IMR-90 (cell line): ENCODE measurements at regions not wholly inside any gene's neighbourhood (a gene's known extent, or its start where the extent isn't known, plus 50 kb on each side); places are given as distances from the start of the nearest gene placed in this dataset.

Source experiments
- ATAC-seq: fragments of 200-7000 bp; cut with Tn5 transposase; 2 replicates; pipeline ENCODE4 v1.9.1; 2020; ENCODE audit warnings: low read depth, mild to moderate bottlenecking, moderate library complexity
- BruUV-seq: library from RNA; stranded (reverse); fragments of 400-500 nt; replicated peaks from 2 replicates; lab custom pipeline; 2021; lab: Mats Ljungman, UMichigan
- CTCF ChIA-PET: fragments of 300-600 bp; formaldehyde crosslinking; extraction: SDS; loops from one replicate; lab custom pipeline; 2021; ENCODE audit warnings: antibody characterized with exemption; lab: Yijun Ruan, JAX
- POLR2A ChIA-PET: fragments of 300-600 bp; sonication (Branson Sonifier 250); formaldehyde crosslinking; loops from one replicate; lab custom pipeline; 2022; ENCODE audit warnings: antibody characterized with exemption; ENCODE audit not compliant: unreplicated experiment; lab: Charles Lee
- DNase-seq: peaks from one replicate; pipeline ENCODE4 v3.0.0; 2013
- H2AFZ ChIP-seq: replicated peaks from 2 replicates; pipeline ENCODE3; 2013; ENCODE audit warnings: low read length, mild to moderate bottlenecking; ENCODE audit not compliant: poor library complexity
- H2AK5ac ChIP-seq: 2 replicates; pipeline ENCODE4 v1.6.1; 2013; ENCODE audit warnings: low read depth, low read length, inconsistent platforms
- H2AK9ac ChIP-seq: replicated peaks from 2 replicates; pipeline ENCODE3; 2013; ENCODE audit warnings: mild to moderate bottlenecking, low read depth, low read length, moderate library complexity; ENCODE audit not compliant: poor library complexity
- H2BK120ac ChIP-seq: 2 replicates; pipeline ENCODE4 v1.6.1; 2013; ENCODE audit warnings: low read depth, low read length, inconsistent platforms
- H2BK15ac ChIP-seq: 3 replicates; pipeline ENCODE4 v1.6.1; 2013; ENCODE audit warnings: low read depth, low read length, inconsistent platforms
- H2BK20ac ChIP-seq: 2 replicates; pipeline ENCODE4 v1.6.1; 2013; ENCODE audit warnings: low read depth, mild to moderate bottlenecking, inconsistent platforms, low read length, moderate library complexity
- H2BK5ac ChIP-seq: 2 replicates; pipeline ENCODE4 v1.6.1; 2013; ENCODE audit warnings: mild to moderate bottlenecking, low read depth, low read length, inconsistent platforms; ENCODE audit not compliant: poor library complexity, severe bottlenecking
- H3K14ac ChIP-seq: replicated peaks from 2 replicates; pipeline ENCODE4 v1.6.1; 2013; ENCODE audit warnings: low read depth, low read length, inconsistent platforms
- H3K18ac ChIP-seq: 2 replicates; pipeline ENCODE4 v1.6.1; 2013; ENCODE audit warnings: low read depth, low read length, control low read depth
- H3K23ac ChIP-seq: 2 replicates; pipeline ENCODE4 v1.6.1; 2013; ENCODE audit warnings: low read depth, low read length, inconsistent platforms
- H3K27ac ChIP-seq: 2 replicates; pipeline ENCODE4 v1.5.1; 2013; ENCODE audit warnings: mild to moderate bottlenecking, control low read depth, low read length; ENCODE audit not compliant: insufficient read depth
- H3K27me3 ChIP-seq: 2 replicates; pipeline ENCODE4 v1.6.1; 2013; ENCODE audit warnings: low read length; ENCODE audit not compliant: control insufficient read depth, insufficient read depth
- H3K36me3 ChIP-seq: 2 replicates; pipeline ENCODE4 v1.6.1; 2013; ENCODE audit warnings: low read length, mixed read lengths; ENCODE audit not compliant: control insufficient read depth, insufficient read depth
- H3K4ac ChIP-seq: 2 replicates; pipeline ENCODE4 v1.6.1; 2013; ENCODE audit warnings: low read depth, low read length, inconsistent platforms
- H3K4me1 ChIP-seq: 2 replicates; pipeline ENCODE4 v1.6.1; 2013; ENCODE audit warnings: low read length, mixed read lengths; ENCODE audit not compliant: control insufficient read depth, insufficient read depth
- H3K4me2 ChIP-seq: 2 replicates; pipeline ENCODE4 v1.6.1; 2013; ENCODE audit warnings: low read depth, mild to moderate bottlenecking, control low read depth, low read length, moderate library complexity
- H3K4me3 ChIP-seq: 2 replicates; pipeline ENCODE4 v1.5.1; 2013; ENCODE audit warnings: low read depth, mild to moderate bottlenecking, control low read depth, low read length, moderate library complexity; ENCODE audit not compliant: insufficient read depth
- H3K56ac ChIP-seq: 2 replicates; pipeline ENCODE4 v1.6.1; 2013; ENCODE audit warnings: low read length, inconsistent platforms; ENCODE audit not compliant: insufficient read depth; ENCODE audit errors: extremely low read depth
- H3K79me1 ChIP-seq, 2 experiments: 2 replicates each; pipeline ENCODE4 v1.6.1; 2013; ENCODE audit warnings: low read length in 2 of 2, inconsistent platforms in 1 of 2, low read depth in 1 of 2
- H3K9ac ChIP-seq: 2 replicates; pipeline ENCODE4 v1.6.1; 2013; ENCODE audit warnings: low read depth, low read length, control low read depth
- H3K9me1 ChIP-seq: 2 replicates; pipeline ENCODE4 v1.6.1; 2013; ENCODE audit warnings: low read length, inconsistent platforms; ENCODE audit not compliant: insufficient read depth
- H3K9me3 ChIP-seq: 2 replicates; pipeline ENCODE4 v1.6.1; 2013; ENCODE audit warnings: low read length; ENCODE audit not compliant: control insufficient read depth, insufficient read depth
- H4K20me1 ChIP-seq: 2 replicates; pipeline ENCODE4 v1.6.1; 2013; ENCODE audit warnings: low read length, inconsistent platforms; ENCODE audit not compliant: insufficient read depth
- H4K5ac ChIP-seq: 2 replicates; pipeline ENCODE4 v1.6.1; 2013; ENCODE audit warnings: mild to moderate bottlenecking, low read depth, low read length, control low read depth
- H4K8ac ChIP-seq, 2 experiments: 2 replicates each; pipeline ENCODE4 v1.6.1; 2013; ENCODE audit warnings: low read depth in 2 of 2, low read length in 2 of 2, control low read depth in 1 of 2, inconsistent platforms in 1 of 2
- H4K91ac ChIP-seq: 2 replicates; pipeline ENCODE4 v1.6.1; 2013; ENCODE audit warnings: low read depth, low read length, inconsistent platforms; ENCODE audit not compliant: insufficient read depth
- CHD1 ChIP-seq: IDR thresholded peaks from 2 replicates; pipeline ENCODE4 v1.6.1; 2012; ENCODE audit warnings: low read depth, low read length, improper control_type of control experiment
- MAFK ChIP-seq: IDR thresholded peaks from 2 replicates; pipeline ENCODE4 v1.6.1; 2012; ENCODE audit warnings: low read depth, low read length, improper control_type of control experiment
- MAZ ChIP-seq: IDR thresholded peaks from 2 replicates; pipeline ENCODE4 v1.6.1; 2012; ENCODE audit warnings: low read depth, mild to moderate bottlenecking, low read length, improper control_type of control experiment, moderate library complexity, borderline replicate concordance
- POLR2A ChIP-seq: IDR thresholded peaks from 2 replicates; pipeline ENCODE4 v1.6.1; 2012; ENCODE audit warnings: mild to moderate bottlenecking, low read depth, low read length
- SMC3 ChIP-seq: fragments of 150-350 bp; IDR thresholded peaks from 2 replicates; pipeline ENCODE4 v1.6.1; 2016; ENCODE audit warnings: low read depth, mild to moderate bottlenecking, antibody characterized with exemption, low read length, moderate library complexity
- WGBS, 2 experiments: methylation state at CpG; one replicate each; pipeline versions ENCODE4 v1.1.5 to v1.1.7; 2013; ENCODE audit warnings: missing lambda C conversion rate in 2 of 2; ENCODE audit not compliant: insufficient read length in 1 of 2; ENCODE audit errors: extremely low coverage in 2 of 2; 5-methylcytosine and 5-hydroxymethylcytosine counted together
- dilution Hi-C: fragments of 300-500 bp; cut with HindIII; formaldehyde crosslinking; loops from one replicate; pipeline ENCODE4 v1.14.3; 2018; ENCODE audit warnings: low sequenced_read_pairs; ENCODE audit not compliant: unreplicated experiment
- in situ Hi-C: fragments of 300-500 bp; cut with MboI; formaldehyde crosslinking; loops from 3 replicates; pipeline ENCODE4 v1.14.3; 2019; ENCODE audit warnings: low sequenced_read_pairs, inconsistent platforms, mixed read lengths
- intact Hi-C: fragments of 100-400 bp; cut with micrococcal nuclease; formaldehyde crosslinking; loops from 2 replicates; pipeline ENCODE4 v1.10.0; 2022
- TF ChIP-seq, protein P1 (sequence below): fragments of 150-350 bp; IDR thresholded peaks from 2 replicates; pipeline ENCODE4 v1.6.1; 2016; ENCODE audit warnings: low read depth, mild to moderate bottlenecking, low read length, moderate library complexity, borderline replicate concordance
- TF ChIP-seq, protein P2 (sequence below): conservative IDR thresholded peaks from 2 replicates; pipeline ENCODE4 v1.5.1; 2012; ENCODE audit warnings: mild to moderate bottlenecking, low read depth, low read length, improper control_type of control experiment

DNA sequence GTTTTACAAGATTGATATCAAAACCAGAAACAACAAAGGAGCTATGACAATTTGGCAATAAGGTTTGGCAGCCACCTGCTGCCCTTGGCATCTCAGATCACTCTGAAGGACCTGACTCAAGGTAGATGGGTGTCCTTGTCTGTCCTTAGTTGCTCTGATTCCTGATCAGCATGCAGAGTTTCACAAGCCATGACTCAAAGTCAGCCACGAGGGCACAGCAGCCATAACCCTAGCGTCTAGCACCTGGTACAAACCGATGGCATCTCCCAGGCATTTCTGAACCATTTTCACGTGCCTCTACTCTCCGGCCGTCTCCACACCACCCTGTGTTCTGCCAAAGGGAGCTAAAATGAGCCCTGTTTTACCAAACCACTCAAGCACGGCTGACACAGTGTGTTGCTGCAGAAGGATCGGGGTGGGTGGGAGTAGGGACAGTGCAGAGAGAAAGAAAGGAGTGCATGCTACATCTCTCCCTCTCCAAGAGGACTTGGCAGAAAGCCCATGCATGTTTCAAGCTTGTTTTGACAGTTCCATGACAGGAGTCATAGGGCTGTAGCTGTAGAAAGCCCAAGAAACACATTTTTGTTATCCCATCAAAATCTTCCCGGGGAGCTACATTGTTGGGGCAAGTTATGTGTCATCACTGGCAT is 297.3 kb downstream of the ABCC12 start:
- TF ChIP-seq SMC3 (no peak), MAFK (no peak), CHD1 (no peak), MAZ (no peak), POLR2A (no peak)
- TF ChIP-seq, protein P1, sequence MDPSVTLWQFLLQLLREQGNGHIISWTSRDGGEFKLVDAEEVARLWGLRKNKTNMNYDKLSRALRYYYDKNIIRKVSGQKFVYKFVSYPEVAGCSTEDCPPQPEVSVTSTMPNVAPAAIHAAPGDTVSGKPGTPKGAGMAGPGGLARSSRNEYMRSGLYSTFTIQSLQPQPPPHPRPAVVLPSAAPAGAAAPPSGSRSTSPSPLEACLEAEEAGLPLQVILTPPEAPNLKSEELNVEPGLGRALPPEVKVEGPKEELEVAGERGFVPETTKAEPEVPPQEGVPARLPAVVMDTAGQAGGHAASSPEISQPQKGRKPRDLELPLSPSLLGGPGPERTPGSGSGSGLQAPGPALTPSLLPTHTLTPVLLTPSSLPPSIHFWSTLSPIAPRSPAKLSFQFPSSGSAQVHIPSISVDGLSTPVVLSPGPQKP, result no peak
- TF ChIP-seq, protein P2, sequence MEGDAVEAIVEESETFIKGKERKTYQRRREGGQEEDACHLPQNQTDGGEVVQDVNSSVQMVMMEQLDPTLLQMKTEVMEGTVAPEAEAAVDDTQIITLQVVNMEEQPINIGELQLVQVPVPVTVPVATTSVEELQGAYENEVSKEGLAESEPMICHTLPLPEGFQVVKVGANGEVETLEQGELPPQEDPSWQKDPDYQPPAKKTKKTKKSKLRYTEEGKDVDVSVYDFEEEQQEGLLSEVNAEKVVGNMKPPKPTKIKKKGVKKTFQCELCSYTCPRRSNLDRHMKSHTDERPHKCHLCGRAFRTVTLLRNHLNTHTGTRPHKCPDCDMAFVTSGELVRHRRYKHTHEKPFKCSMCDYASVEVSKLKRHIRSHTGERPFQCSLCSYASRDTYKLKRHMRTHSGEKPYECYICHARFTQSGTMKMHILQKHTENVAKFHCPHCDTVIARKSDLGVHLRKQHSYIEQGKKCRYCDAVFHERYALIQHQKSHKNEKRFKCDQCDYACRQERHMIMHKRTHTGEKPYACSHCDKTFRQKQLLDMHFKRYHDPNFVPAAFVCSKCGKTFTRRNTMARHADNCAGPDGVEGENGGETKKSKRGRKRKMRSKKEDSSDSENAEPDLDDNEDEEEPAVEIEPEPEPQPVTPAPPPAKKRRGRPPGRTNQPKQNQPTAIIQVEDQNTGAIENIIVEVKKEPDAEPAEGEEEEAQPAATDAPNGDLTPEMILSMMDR, result no peak
- Histone ChIP-seq H3K9me3 (no peaks in the 10 kb centered on the region), H2BK120ac (no peak overlapping the region), H3K27ac (no peak overlapping the region), H3K9me1 (no peaks in the 10 kb centered on the region; the same call in 1 of the 2 replicates), H3K79me1 (no peaks in the 10 kb centered on the region), H3K36me3 (no peaks in the 10 kb centered on the region), H3K9ac (no peak overlapping the region), H2BK5ac (no peak overlapping the region), H2BK15ac (no peak overlapping the region), H2BK20ac (no peak overlapping the region), H3K4me1 (no peaks in the 10 kb centered on the region), H2AFZ (no peak overlapping the region), H3K27me3 (peaks cover 20% of the 10 kb centered on the region), H3K4me2 (no peak overlapping the region), H3K4me3 (no peak overlapping the region), H3K23ac (no peak overlapping the region), H3K56ac (no peak overlapping the region), H3K4ac (no peak overlapping the region), H3K14ac (no peak overlapping the region), H4K8ac (no peak overlapping the region), H4K5ac (no peak overlapping the region), H4K91ac (no peak overlapping the region), H2AK5ac (no peak overlapping the region), H2AK9ac (no peak overlapping the region), H4K20me1 (no peaks in the 10 kb centered on the region), H3K18ac (no peak overlapping the region)
- dilution Hi-C loops, result no loop called here
- no peak for ATAC-seq
- 44% methylated on average over 5 of the region's 9 CpGs; no CpG with 5 or more reads in 1 of the 2 experiments for WGBS, 2 experiments
- intact Hi-C loops, result no loop called here
- CTCF ChIA-PET, result no interaction called here
- POLR2A ChIA-PET, result no interaction called here
- no peak for DNase-seq
- in situ Hi-C loops, result no loop called here
- no TSS peak for BruUV-seq
